Skeletal muscle tissue (tissue), 3 donors: ENCODE measurements at regions not wholly inside any gene's neighbourhood (a gene's known extent, or its start where the extent isn't known, plus 50 kb on each side); places are given as distances from the start of the nearest gene placed in this dataset.

Source experiments
- H3K27ac ChIP-seq: one replicate; pipeline ENCODE4 v1.7.0; 2013; ENCODE audit warnings: mild to moderate bottlenecking, low read depth, low read length, inconsistent platforms
- H3K27me3 ChIP-seq, 3 donors: one replicate each; pipeline ENCODE4 v1.7.0; 2013; ENCODE audit warnings: low read length in 3 of 3; ENCODE audit not compliant: control insufficient read depth in 3 of 3, insufficient read depth in 3 of 3
- H3K36me3 ChIP-seq, 3 donors: one replicate each; pipeline ENCODE4 v1.7.0; 2013; ENCODE audit warnings: low read length in 3 of 3; ENCODE audit not compliant: control insufficient read depth in 3 of 3, insufficient read depth in 3 of 3
- H3K4me1 ChIP-seq, 3 donors: one replicate each; pipeline ENCODE4 v1.7.0; 2013; ENCODE audit warnings: low read length in 3 of 3, mild to moderate bottlenecking in 3 of 3; ENCODE audit not compliant: control insufficient read depth in 3 of 3, insufficient read depth in 3 of 3
- H3K4me3 ChIP-seq, 3 donors: one replicate each; pipeline ENCODE4 v1.7.0; 2013; ENCODE audit warnings: low read length in 3 of 3
- H3K9ac ChIP-seq, 3 donors: one replicate each; pipeline ENCODE4 v1.7.0; 2013; ENCODE audit warnings: low read length in 3 of 3, mild to moderate bottlenecking in 3 of 3, moderate library complexity in 2 of 3, low read depth in 1 of 3
- H3K9me3 ChIP-seq, 3 donors: one replicate each; pipeline ENCODE4 v1.7.0; 2013; ENCODE audit warnings: low read length in 3 of 3; ENCODE audit not compliant: control insufficient read depth in 3 of 3
- donor health status: Osteomylitis.

DNA sequence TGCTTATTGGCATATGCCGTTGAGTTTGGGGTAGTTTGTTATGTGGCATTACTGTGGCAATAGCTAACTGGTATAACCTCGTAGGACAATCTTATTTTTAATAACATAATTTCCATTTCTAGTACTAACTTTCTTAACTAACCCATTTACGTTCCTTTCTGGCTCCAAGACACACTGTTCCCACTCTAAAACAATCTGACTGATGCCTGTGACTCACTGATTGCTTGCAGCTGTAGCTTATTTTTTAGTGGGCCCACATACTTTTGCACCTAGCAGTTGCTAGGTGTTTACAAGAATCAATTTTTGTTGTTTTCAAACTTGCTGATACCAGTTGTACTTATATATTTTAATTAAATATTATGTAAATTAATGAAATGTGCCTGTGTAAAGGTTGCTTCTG, 52.2 kb downstream of the FAT3 start:
- Histone ChIP-seq H3K27me3 (no peaks in the 10 kb centered on the region), H3K4me1 (no peaks in the 10 kb centered on the region), H3K36me3 (no peaks in the 10 kb centered on the region), H3K4me3 (no peak overlapping the region), H3K27ac (no peak overlapping the region), H3K9me3 (no peaks in the 10 kb centered on the region), H3K9ac (no peak overlapping the region)

DNA sequence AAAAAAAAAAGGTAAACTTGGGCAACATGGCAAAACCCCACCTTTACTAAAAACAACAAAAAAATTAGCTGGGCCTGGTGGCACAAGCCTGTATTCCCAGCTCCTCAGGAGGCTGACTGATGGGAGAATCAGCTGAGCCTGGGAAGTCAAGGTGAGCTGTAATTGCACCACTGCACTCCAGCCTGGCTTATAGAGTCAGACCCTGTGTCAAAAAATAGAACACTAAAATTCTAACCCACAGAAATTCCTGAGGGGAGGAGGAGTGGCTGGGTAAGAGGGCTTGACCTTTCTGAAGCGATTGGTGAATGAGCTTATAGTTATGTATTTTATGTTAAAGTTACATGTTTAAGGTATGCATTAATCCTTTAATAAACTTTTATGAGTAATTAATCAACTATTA, 53.3 kb downstream of the FAT3 start:
- H3K9me3 ChIP-seq, result no peaks in the 10 kb centered on the region
- H3K4me1 ChIP-seq, result no peaks in the 10 kb centered on the region
- H3K27ac ChIP-seq, result no peak overlapping the region
- H3K36me3 ChIP-seq, result no peaks in the 10 kb centered on the region
- H3K27me3 ChIP-seq, result no peaks in the 10 kb centered on the region
- no peak overlapping the region for H3K4me3 ChIP-seq
- no peak overlapping the region for H3K9ac ChIP-seq

- H3K4me3 ChIP-seq, result no peak overlapping the region
- no peak overlapping the region for H3K27ac ChIP-seq
- H3K9me3 ChIP-seq, result no peaks in the 10 kb centered on the region
- H3K36me3 ChIP-seq, result no peaks in the 10 kb centered on the region
- no peak overlapping the region for H3K9ac ChIP-seq
- no peaks in the 10 kb centered on the region for H3K4me1 ChIP-seq
- H3K27me3 ChIP-seq, result no peaks in the 10 kb centered on the region
Measured at GRCh38 chr11:92278791-92279433, 54.3 kb downstream of the FAT3 start.

DNA sequence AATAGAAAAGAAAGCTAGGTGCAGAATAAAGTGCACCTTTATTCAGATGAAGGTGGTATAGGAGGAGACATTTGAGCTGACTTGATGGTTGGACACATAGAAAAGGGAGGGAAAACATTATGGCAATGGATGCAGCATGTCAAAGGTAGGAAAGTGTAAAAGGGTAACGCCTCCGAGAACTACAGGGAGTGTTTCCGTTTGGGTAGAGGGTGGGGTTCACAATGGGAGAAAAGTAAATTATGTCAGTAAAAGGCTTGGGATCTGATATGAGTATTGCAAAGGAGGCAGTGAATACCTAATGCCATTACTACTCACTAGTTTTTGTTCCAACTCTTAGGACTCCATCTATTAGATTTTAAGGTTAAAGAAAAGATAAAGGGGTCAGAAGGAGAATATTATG, 59.5 kb downstream of the FAT3 start:
- H3K36me3 ChIP-seq, result no peaks in the 10 kb centered on the region
- no peak overlapping the region for H3K27ac ChIP-seq
- peaks cover 0 to 8% (median 0%) of the 10 kb centered on the region in 3 donors for H3K4me1 ChIP-seq
- no peaks in the 10 kb centered on the region for H3K27me3 ChIP-seq
- H3K9ac ChIP-seq, result no peak overlapping the region
- H3K9me3 ChIP-seq, result no peaks in the 10 kb centered on the region
- no peak overlapping the region for H3K4me3 ChIP-seq

DNA sequence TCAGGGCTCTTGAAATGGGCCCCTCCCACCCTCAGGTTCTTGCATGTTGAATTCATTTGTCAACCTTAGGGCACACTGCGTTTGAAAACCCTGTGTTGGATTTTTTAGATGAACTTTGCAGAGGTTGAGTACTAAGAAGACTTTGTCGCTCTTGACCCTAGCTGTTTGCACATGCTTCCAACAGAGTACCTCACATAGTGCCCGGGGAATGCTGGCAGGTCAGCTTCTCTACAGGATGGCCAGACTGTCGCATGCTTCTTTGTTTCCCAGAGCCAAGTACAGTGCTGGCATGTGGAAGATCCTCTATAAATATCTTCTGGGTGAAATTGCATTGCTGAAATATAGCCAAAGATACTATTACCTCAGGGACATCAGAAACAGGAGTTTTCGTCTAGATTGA, 59.9 kb downstream of the FAT3 start:
- H3K9me3 ChIP-seq, result no peaks in the 10 kb centered on the region
- no peak overlapping the region for H3K27ac ChIP-seq
- H3K27me3 ChIP-seq, result no peaks in the 10 kb centered on the region
- no peak overlapping the region for H3K9ac ChIP-seq
- H3K4me1 ChIP-seq, result peaks cover 0 to 8% (median 0%) of the 10 kb centered on the region in 3 donors
- no peak overlapping the region for H3K4me3 ChIP-seq
- H3K36me3 ChIP-seq, result no peaks in the 10 kb centered on the region

- no peak overlapping the region for H3K9ac ChIP-seq
- H3K4me1 ChIP-seq, result peaks cover 0 to 8% (median 0%) of the 10 kb centered on the region in 3 donors
- H3K27me3 ChIP-seq, result no peaks in the 10 kb centered on the region
- no peaks in the 10 kb centered on the region for H3K36me3 ChIP-seq
- no peak overlapping the region for H3K27ac ChIP-seq
- no peak overlapping the region for H3K4me3 ChIP-seq
- no peaks in the 10 kb centered on the region for H3K9me3 ChIP-seq
Measured at GRCh38 chr11:92285776-92286175, 61.2 kb downstream of the FAT3 start.

DNA sequence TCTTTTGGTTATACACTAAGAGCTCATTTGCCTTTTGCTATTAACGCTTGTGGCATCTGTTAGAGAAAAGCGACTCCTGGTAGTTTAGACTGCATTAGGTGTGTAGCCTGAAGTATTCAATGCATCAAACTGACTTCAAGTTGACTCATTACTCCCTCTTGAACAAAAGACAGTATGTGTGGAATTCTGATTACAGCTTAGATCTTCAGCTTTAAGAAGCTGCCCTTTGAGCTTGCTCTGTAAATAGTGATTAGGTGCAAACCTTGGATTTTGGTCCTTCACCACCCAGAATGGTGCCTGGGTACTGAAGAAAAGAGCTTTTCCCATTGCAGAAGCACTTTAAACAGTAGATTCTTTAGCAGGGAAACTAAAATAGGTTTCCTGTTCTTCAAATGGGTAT, 62.1 kb downstream of the FAT3 start:
- H3K4me3 ChIP-seq, result no peak overlapping the region
- H3K9ac ChIP-seq, result no peak overlapping the region
- H3K4me1 ChIP-seq, result peaks cover 0 to 8% (median 0%) of the 10 kb centered on the region in 3 donors
- H3K9me3 ChIP-seq, result no peaks in the 10 kb centered on the region
- H3K27ac ChIP-seq, result no peak overlapping the region
- no peaks in the 10 kb centered on the region for H3K27me3 ChIP-seq
- no peaks in the 10 kb centered on the region for H3K36me3 ChIP-seq

DNA sequence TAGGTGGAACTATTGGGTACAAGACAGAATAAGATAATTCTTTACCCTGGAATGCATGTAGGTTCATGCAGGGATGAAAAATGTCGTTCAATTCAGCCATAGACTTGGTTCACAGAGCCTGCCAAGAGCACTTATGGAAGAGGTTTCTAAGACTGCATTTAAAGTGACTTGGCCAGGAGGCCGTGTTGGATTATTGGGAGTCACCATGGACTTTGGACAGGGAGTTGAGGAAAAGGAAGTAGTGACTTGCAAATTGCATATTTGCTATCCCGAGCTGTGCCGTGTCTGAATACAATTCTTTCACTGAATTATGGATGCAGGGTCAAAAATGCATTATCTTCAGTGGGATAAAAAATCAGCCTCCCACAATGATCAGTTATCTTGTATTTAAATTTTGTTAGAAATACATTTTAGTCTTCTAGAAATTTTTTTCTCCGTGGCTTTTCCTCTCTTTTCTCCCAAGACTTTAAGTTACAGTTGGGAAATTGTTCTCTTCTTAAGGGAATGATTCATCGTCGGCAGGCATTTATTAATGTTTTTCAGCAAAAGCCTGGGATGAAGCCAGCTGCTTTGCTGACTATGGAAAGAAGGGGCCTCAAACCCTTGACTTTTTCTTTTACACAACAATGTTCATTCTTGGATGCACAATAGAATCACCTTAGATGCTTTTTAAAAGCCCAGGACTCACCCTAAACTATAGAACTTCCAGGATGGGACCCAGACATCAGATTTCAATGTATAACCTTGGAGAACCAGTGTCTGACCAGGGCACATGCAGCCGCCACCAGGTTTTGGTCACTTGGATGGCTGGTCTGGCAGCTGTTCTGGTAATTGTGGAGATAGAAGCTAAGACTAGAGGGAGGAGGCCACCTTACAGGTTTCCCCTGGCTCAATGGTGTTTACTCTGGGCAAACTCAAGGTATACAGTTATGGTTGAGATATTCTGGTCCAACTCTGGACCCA, 70.8 kb downstream of the FAT3 start:
- no peak overlapping the region for H3K27ac ChIP-seq
- H3K27me3 ChIP-seq, result no peaks in the 10 kb centered on the region
- H3K9me3 ChIP-seq, result peaks cover 0 to 2% (median 0%) of the 10 kb centered on the region in 3 donors
- no peaks in the 10 kb centered on the region for H3K4me1 ChIP-seq
- H3K36me3 ChIP-seq, result no peaks in the 10 kb centered on the region
- no peak overlapping the region for H3K9ac ChIP-seq
- H3K4me3 ChIP-seq, result no peak overlapping the region

GRCh38 chr11:92296138-92296515, 71.5 kb downstream of the FAT3 start:
- no peaks in the 10 kb centered on the region for H3K36me3 ChIP-seq
- no peaks in the 10 kb centered on the region for H3K4me1 ChIP-seq
- no peak overlapping the region for H3K27ac ChIP-seq
- no peak overlapping the region for H3K9ac ChIP-seq
- H3K9me3 ChIP-seq, result peaks cover 0 to 2% (median 0%) of the 10 kb centered on the region in 3 donors
- H3K4me3 ChIP-seq, result no peak overlapping the region
- no peaks in the 10 kb centered on the region for H3K27me3 ChIP-seq
